Upper lobe of left lung (tissue), 4 donors: ENCODE measurements at regions not wholly inside any gene's neighbourhood (a gene's known extent, or its start where the extent isn't known, plus 50 kb on each side); places are given as distances from the start of the nearest gene placed in this dataset.

Experiments used
- CTCF ChIP-seq, 6 experiments: fragments of 450-650 bp in 4 of 6; fragments of 200-600 bp in 2 of 6; sonication (generic) in 2 of 6; IDR thresholded peaks; one replicate each; pipeline ENCODE4 v1.5.1; 2016 to 2019; ENCODE audit warnings: antibody characterized with exemption in 6 of 6
- POLR2A ChIP-seq, 4 donors: fragments of 450-650 bp; IDR thresholded peaks; one replicate each; pipeline ENCODE4 v1.5.1; 2016 to 2017; ENCODE audit warnings: antibody characterized with exemption in 4 of 4, mild to moderate bottlenecking in 2 of 4

DNA sequence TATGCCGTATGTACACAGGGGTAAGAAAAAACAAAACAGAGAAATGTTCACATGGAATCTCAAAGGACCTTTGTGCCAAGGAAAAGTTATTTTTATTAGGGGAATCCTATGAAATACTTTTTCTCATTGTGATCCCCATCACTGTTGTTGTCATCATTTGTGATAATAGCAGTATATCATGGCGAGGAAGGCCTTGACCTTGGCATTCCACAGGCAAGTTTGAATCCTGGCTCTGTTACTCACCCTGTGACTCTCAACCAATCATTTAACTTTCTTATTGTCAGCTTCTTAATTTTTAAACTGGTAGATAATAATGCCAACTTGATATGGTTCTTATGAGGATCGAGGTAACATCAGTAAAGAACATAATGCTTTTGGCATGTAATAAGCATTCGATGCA lies 142.2 kb upstream of the DDHD1 start:
- no peak for TF ChIP-seq CTCF (IDR thresholded peaks at IDR 0.05)
- TF ChIP-seq POLR2A (IDR thresholded peaks at IDR 0.05): no peak
